ENCODE measurements at regions not wholly inside any gene's neighbourhood (a gene's known extent, or its start where the extent isn't known, plus 50 kb on each side); places are given as distances from the start of the nearest gene placed in this dataset.

- Histone ChIP-seq H3K36me3 (ENCODE audit: control insufficient read depth in 2 of 2, insufficient read depth in 1 of 2, low read length in 2 of 2) (no peaks in the 10 kb centered on the region), H3K27ac (ENCODE audit: extremely low read depth, low read depth, low read length) (no peak overlapping the region), H3K9me3 (ENCODE audit: control insufficient read depth, insufficient read depth, low read depth, low read length) (no peaks in the 10 kb centered on the region), H3K4me1 (ENCODE audit: control insufficient read depth, insufficient read depth, low read length) (no peaks in the 10 kb centered on the region), H3K4me3 (ENCODE audit: low read depth, low read length) (no peak overlapping the region)
- CTCF ChIA-PET: no interaction called here
- POLR2A ChIA-PET: no interaction called here
- TF ChIP-seq ZNF544 (tag by site-specific recombination; IDR thresholded peaks at IDR 0.05) (no peak), KLF7 (tag by site-specific recombination; IDR thresholded peaks at IDR 0.05; ENCODE audit: borderline replicate concordance) (no peak), ZNF112 (tag by site-specific recombination; IDR thresholded peaks at IDR 0.05) (no peak), OVOL3 (tag by site-specific recombination; IDR thresholded peaks at IDR 0.05) (no peak), ZXDB (tag by site-specific recombination; IDR thresholded peaks at IDR 0.05) (no peak), ZBTB6 (tag by site-specific recombination; IDR thresholded peaks at IDR 0.05) (no peak), ZNF354C (tag by site-specific recombination; IDR thresholded peaks at IDR 0.05; ENCODE audit: borderline replicate concordance, low read depth) (no peak), ZBTB49 (tag by site-specific recombination; IDR thresholded peaks at IDR 0.05; ENCODE audit: low read depth) (no peak), REPIN1 (tag by site-specific recombination; IDR thresholded peaks at IDR 0.05; ENCODE audit: low read depth) (no peak), ZNF16 (tag by site-specific recombination; IDR thresholded peaks at IDR 0.05; ENCODE audit: low read depth) (no peak), EGR2 (tag by site-specific recombination; IDR thresholded peaks at IDR 0.05; ENCODE audit: low read depth) (no peak), ZNF561 (tag by site-specific recombination; IDR thresholded peaks at IDR 0.05; ENCODE audit: borderline replicate concordance) (no peak), ZNF639 (tag by site-specific recombination; IDR thresholded peaks at IDR 0.05) (no peak), ZSCAN18 (tag by site-specific recombination; IDR thresholded peaks at IDR 0.05) (no peak), KLF9 (tag by site-specific recombination; IDR thresholded peaks at IDR 0.05; ENCODE audit: low read depth) (no peak), ZBTB10 (tag by site-specific recombination; IDR thresholded peaks at IDR 0.05) (no peak)
- TF ChIP-seq, protein P1, sequence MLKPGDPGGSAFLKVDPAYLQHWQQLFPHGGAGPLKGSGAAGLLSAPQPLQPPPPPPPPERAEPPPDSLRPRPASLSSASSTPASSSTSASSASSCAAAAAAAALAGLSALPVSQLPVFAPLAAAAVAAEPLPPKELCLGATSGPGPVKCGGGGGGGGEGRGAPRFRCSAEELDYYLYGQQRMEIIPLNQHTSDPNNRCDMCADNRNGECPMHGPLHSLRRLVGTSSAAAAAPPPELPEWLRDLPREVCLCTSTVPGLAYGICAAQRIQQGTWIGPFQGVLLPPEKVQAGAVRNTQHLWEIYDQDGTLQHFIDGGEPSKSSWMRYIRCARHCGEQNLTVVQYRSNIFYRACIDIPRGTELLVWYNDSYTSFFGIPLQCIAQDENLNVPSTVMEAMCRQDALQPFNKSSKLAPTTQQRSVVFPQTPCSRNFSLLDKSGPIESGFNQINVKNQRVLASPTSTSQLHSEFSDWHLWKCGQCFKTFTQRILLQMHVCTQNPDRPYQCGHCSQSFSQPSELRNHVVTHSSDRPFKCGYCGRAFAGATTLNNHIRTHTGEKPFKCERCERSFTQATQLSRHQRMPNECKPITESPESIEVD (tag by site-specific recombination; IDR thresholded peaks at IDR 0.05): no peak
Measured at GRCh38 chr13:80945328-80945727, 604.4 kb upstream of the SPRY2 start.
